ENCODE measurements at regions not wholly inside any gene's neighbourhood (a gene's known extent, or its start where the extent isn't known, plus 50 kb on each side); places are given as distances from the start of the nearest gene placed in this dataset.

GRCh38 chr5:92051741-92052140 lies 668.6 kb upstream of the ARRDC3 start:
- TF ChIP-seq POLR2A (IDR thresholded peaks at IDR 0.05; ENCODE audit: extremely low read depth, insufficient read length), result no peak
- TF ChIP-seq, protein P1, sequence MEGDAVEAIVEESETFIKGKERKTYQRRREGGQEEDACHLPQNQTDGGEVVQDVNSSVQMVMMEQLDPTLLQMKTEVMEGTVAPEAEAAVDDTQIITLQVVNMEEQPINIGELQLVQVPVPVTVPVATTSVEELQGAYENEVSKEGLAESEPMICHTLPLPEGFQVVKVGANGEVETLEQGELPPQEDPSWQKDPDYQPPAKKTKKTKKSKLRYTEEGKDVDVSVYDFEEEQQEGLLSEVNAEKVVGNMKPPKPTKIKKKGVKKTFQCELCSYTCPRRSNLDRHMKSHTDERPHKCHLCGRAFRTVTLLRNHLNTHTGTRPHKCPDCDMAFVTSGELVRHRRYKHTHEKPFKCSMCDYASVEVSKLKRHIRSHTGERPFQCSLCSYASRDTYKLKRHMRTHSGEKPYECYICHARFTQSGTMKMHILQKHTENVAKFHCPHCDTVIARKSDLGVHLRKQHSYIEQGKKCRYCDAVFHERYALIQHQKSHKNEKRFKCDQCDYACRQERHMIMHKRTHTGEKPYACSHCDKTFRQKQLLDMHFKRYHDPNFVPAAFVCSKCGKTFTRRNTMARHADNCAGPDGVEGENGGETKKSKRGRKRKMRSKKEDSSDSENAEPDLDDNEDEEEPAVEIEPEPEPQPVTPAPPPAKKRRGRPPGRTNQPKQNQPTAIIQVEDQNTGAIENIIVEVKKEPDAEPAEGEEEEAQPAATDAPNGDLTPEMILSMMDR (IDR thresholded peaks at IDR 0.05; ENCODE audit: low read depth, low read length), result no peak
- TF ChIP-seq, protein P2, sequence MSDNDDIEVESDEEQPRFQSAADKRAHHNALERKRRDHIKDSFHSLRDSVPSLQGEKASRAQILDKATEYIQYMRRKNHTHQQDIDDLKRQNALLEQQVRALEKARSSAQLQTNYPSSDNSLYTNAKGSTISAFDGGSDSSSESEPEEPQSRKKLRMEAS (IDR thresholded peaks at IDR 0.05; ENCODE audit: low read depth, low read length), result no peak

All from NB4 (cell line).